H9 (cell line): ENCODE measurements at regions not wholly inside any gene's neighbourhood (a gene's known extent, or its start where the extent isn't known, plus 50 kb on each side); places are given as distances from the start of the nearest gene placed in this dataset.

Source experiments
- DNase-seq: peaks from one replicate; pipeline ENCODE4 v3.0.0-alpha.2; 2017
- H2AFZ ChIP-seq: one replicate; pipeline ENCODE4 v1.6.1; 2013; ENCODE audit warnings: mild to moderate bottlenecking, low read length, control low read depth, moderate library complexity
- H2AK5ac ChIP-seq: 2 replicates; pipeline ENCODE4 v1.6.1; 2013; ENCODE audit warnings: low read length, control low read depth, mixed read lengths; ENCODE audit not compliant: insufficient read length
- H2BK120ac ChIP-seq: one replicate; pipeline ENCODE4 v1.6.1; 2013; ENCODE audit warnings: low read depth, mild to moderate bottlenecking, low read length, control low read depth, inconsistent platforms; ENCODE audit not compliant: poor library complexity, severe bottlenecking
- H2BK12ac ChIP-seq: 2 replicates; pipeline ENCODE4 v1.6.1; 2013; ENCODE audit warnings: low read length, control low read depth, mixed read lengths, low read depth; ENCODE audit not compliant: insufficient read length
- H2BK15ac ChIP-seq: 2 replicates; pipeline ENCODE4 v1.6.1; 2013; ENCODE audit warnings: low read depth, low read length, control low read depth
- H2BK20ac ChIP-seq: one replicate; pipeline ENCODE4 v1.6.1; 2013; ENCODE audit warnings: low read depth, mild to moderate bottlenecking, low read length, control low read depth, inconsistent platforms; ENCODE audit not compliant: poor library complexity, severe bottlenecking
- H2BK5ac ChIP-seq: 2 replicates; pipeline ENCODE4 v1.6.1; 2013; ENCODE audit warnings: low read length, control low read depth, mixed read lengths; ENCODE audit not compliant: insufficient read length
- H3K14ac ChIP-seq: 2 replicates; pipeline ENCODE4 v1.6.1; 2013; ENCODE audit warnings: low read length, control low read depth; ENCODE audit not compliant: insufficient read depth
- H3K18ac ChIP-seq: 2 replicates; pipeline ENCODE4 v1.6.1; 2013; ENCODE audit warnings: low read depth, mild to moderate bottlenecking, mixed read lengths, low read length, control low read depth; ENCODE audit not compliant: insufficient read length
- H3K23ac ChIP-seq: 2 replicates; pipeline ENCODE4 v1.6.1; 2013; ENCODE audit warnings: low read length, control low read depth, mixed read lengths, low read depth; ENCODE audit not compliant: insufficient read length
- H3K23me2 ChIP-seq: 2 replicates; pipeline ENCODE4 v1.6.1; 2013; ENCODE audit warnings: low read depth, mild to moderate bottlenecking, mixed read lengths, low read length, control low read depth; ENCODE audit not compliant: insufficient read length, poor library complexity, severe bottlenecking
- H3K27ac ChIP-seq: 2 replicates; pipeline ENCODE4 v1.5.1; 2013; ENCODE audit warnings: low read length, control low read depth, mixed read lengths, low read depth; ENCODE audit not compliant: insufficient read length
- H3K27me3 ChIP-seq: 2 replicates; pipeline ENCODE4 v1.6.1; 2013; ENCODE audit warnings: low read length, control low read depth, inconsistent platforms; ENCODE audit not compliant: insufficient read depth
- H3K4ac ChIP-seq: 2 replicates; pipeline ENCODE4 v1.6.1; 2013; ENCODE audit warnings: low read depth, mild to moderate bottlenecking, control low read depth, inconsistent platforms, low read length, moderate library complexity
- H3K4me1 ChIP-seq: 2 replicates; pipeline ENCODE4 v1.6.1; 2013; ENCODE audit warnings: low read length, control low read depth, inconsistent platforms; ENCODE audit not compliant: insufficient read depth
- H3K4me2 ChIP-seq: 2 replicates; pipeline ENCODE4 v1.6.1; 2013; ENCODE audit warnings: low read length, control low read depth, mixed read lengths; ENCODE audit not compliant: insufficient read length, insufficient read depth
- H3K56ac ChIP-seq: 2 replicates; pipeline ENCODE4 v1.6.1; 2013; ENCODE audit warnings: low read depth, mild to moderate bottlenecking, mixed read lengths, low read length, control low read depth; ENCODE audit not compliant: insufficient read length
- H3K79me1 ChIP-seq: 2 replicates; pipeline ENCODE4 v1.6.1; 2013; ENCODE audit warnings: low read depth, mild to moderate bottlenecking, moderate library complexity, low read length, control low read depth, inconsistent platforms; ENCODE audit not compliant: insufficient read depth, poor library complexity, severe bottlenecking
- H3K79me2 ChIP-seq: 2 replicates; pipeline ENCODE4 v1.6.1; 2013; ENCODE audit warnings: low read length, control low read depth, inconsistent platforms; ENCODE audit not compliant: insufficient read depth
- H3K9ac ChIP-seq: 2 replicates; pipeline ENCODE4 v1.6.1; 2013; ENCODE audit warnings: low read length, control low read depth, mixed read lengths; ENCODE audit not compliant: insufficient read length; ENCODE audit errors: extremely low read depth
- H3K9me3 ChIP-seq: one replicate; pipeline ENCODE4 v1.6.1; 2013; ENCODE audit warnings: low read depth, low read length, inconsistent platforms; ENCODE audit not compliant: control insufficient read depth
- H3T11ph ChIP-seq: one replicate; pipeline ENCODE4 v1.6.1; 2013; ENCODE audit warnings: mild to moderate bottlenecking, low read length, control low read depth, inconsistent platforms
- H4K20me1 ChIP-seq: one replicate; pipeline ENCODE4 v1.6.1; 2013; ENCODE audit not compliant: control insufficient read depth, insufficient read length, insufficient read depth
- H4K5ac ChIP-seq: 2 replicates; pipeline ENCODE4 v1.6.1; 2013; ENCODE audit warnings: low read depth, mild to moderate bottlenecking, mixed read lengths, low read length, control low read depth; ENCODE audit not compliant: insufficient read length
- H4K8ac ChIP-seq: replicated peaks from 2 replicates; pipeline ENCODE4 v1.6.1; 2013; ENCODE audit warnings: low read length, control low read depth, mixed read lengths, low read depth; ENCODE audit not compliant: insufficient read length
- H4K91ac ChIP-seq: 2 replicates; pipeline ENCODE4 v1.6.1; 2013; ENCODE audit warnings: low read depth, mild to moderate bottlenecking, moderate library complexity, mixed read lengths, low read length, control low read depth; ENCODE audit not compliant: insufficient read length
- H3K27ac Mint-ChIP-seq, 3 experiments: 2 replicates in 2 of 3; 3 replicates in 1 of 3; pipeline ENCODE4 v1.8.0; 2020 to 2021; ENCODE audit warnings: mixed read lengths in 3 of 3, mild to moderate bottlenecking in 1 of 3, moderate library complexity in 1 of 3
- H3K27me3 Mint-ChIP-seq: 2 replicates; pipeline ENCODE4 v1.8.0; 2021; ENCODE audit warnings: low read depth, mild to moderate bottlenecking, moderate library complexity, mixed read lengths
- H3K36me3 Mint-ChIP-seq, 3 experiments: 2 replicates in 2 of 3; 3 replicates in 1 of 3; pipeline ENCODE4 v1.8.0; 2020 to 2021; ENCODE audit warnings: low read depth in 3 of 3, mixed read lengths in 3 of 3; ENCODE audit not compliant: insufficient read depth in 1 of 3
- H3K4me1 Mint-ChIP-seq, 2 experiments: 2 replicates each; pipeline ENCODE4 v1.8.0; 2020; ENCODE audit warnings: mixed read lengths in 2 of 2
- H3K4me3 Mint-ChIP-seq, 2 experiments: 2 replicates in 1 of 2; 3 replicates in 1 of 2; pipeline ENCODE4 v1.8.0; 2020 to 2021; ENCODE audit warnings: mild to moderate bottlenecking in 2 of 2, mixed read lengths in 2 of 2, moderate library complexity in 1 of 2
- H3K9me3 Mint-ChIP-seq, 2 experiments: 2 replicates in 1 of 2; 3 replicates in 1 of 2; pipeline ENCODE4 v1.8.0; 2020; ENCODE audit warnings: mild to moderate bottlenecking in 2 of 2, mixed read lengths in 2 of 2, moderate library complexity in 1 of 2
- CTCF ChIP-seq: fragments of 200-600 bp; sonication (generic); conservative IDR thresholded peaks from 3 replicates; pipeline ENCODE4 v1.8.0; 2021; ENCODE audit warnings: antibody characterized with exemption, mild to moderate bottlenecking
- WGBS: extraction: QIAGEN DNeasy Blood & Tissue Kit; methylation state at CpG from one replicate; pipeline ENCODE4 v1.1.7; 2013; ENCODE audit warnings: missing lambda C conversion rate, low lambda C conversion rate, mixed read lengths; ENCODE audit not compliant: insufficient read length; ENCODE audit errors: extremely low coverage; 5-methylcytosine and 5-hydroxymethylcytosine counted together

DNA sequence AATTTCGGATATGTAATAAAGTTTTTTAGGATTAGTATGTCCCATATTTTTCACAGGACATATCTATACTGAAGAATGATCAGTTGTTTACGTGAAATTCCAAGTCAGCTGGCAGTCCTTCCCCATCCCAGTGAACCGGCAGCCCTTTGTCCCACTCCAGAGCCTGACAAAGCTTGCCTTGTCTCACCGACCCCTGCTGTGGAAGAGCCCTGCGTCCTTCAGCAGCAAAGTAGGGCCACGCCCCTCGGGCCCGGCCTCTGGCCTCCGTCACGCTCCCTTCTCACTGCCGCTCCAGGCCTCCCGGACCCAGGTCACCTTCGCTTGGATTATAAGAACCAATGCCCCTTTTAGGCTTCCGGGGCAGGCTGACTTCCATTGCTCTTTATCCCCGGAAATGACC is 89.8 kb upstream of the TGIF1 start:
- Histone ChIP-seq H4K5ac (no peak overlapping the region), H3K23ac (no peak overlapping the region), H3K79me1 (no peaks in the 10 kb centered on the region), H4K8ac (no peak overlapping the region), H3K9me3 (no peaks in the 10 kb centered on the region), H2AFZ (no peak overlapping the region), H2BK20ac (no peak overlapping the region), H3K4me2 (no peak overlapping the region), H3K18ac (no peak overlapping the region), H3T11ph (no peak overlapping the region), H2AK5ac (no peak overlapping the region), H3K27ac (no peak overlapping the region), H3K79me2 (no peaks in the 10 kb centered on the region), H3K4ac (no peak overlapping the region), H3K27me3 (no peaks in the 10 kb centered on the region), H3K9ac (no peak overlapping the region), H3K23me2 (no peaks in the 10 kb centered on the region), H4K91ac (no peak overlapping the region), H3K4me1 (no peaks in the 10 kb centered on the region), H3K14ac (no peak overlapping the region), H2BK120ac (no peak overlapping the region), H2BK15ac (no peak overlapping the region), H2BK12ac (no peak overlapping the region), H4K20me1 (no peaks in the 10 kb centered on the region), H3K56ac (no peak overlapping the region), H2BK5ac (no peak overlapping the region)
- no peak for TF ChIP-seq CTCF
- no peaks in the 10 kb centered on the region for H3K9me3 Mint-ChIP-seq
- H3K36me3 Mint-ChIP-seq, result no peaks in the 10 kb centered on the region
- H3K4me3 Mint-ChIP-seq, result 0 out of 5 replicates have a peak overlapping the region, but pooled peaks of 1 of the 2 experiments have one; percentile 10
- peak; percentile 86 for DNase-seq
- peak overlapping the region in 2 of 3 experiments; percentile 37; a peak in 2 of 7 replicates for H3K27ac Mint-ChIP-seq
- H3K4me1 Mint-ChIP-seq, result peaks cover 17 to 27% of the 10 kb centered on the region in 2 experiments
- no CpG with 5 or more reads among the region's 15 CpGs for WGBS
- no peaks in the 10 kb centered on the region; the same call in 1 of the 2 replicates for H3K27me3 Mint-ChIP-seq
